Stimulated activated CD4-positive, alpha-beta T cell treated with anti-CD3 and anti-CD28 coated beads, Interleukin-1b, Interleukin-23, amount 100 ng/mL, for 48 hours (primary cell): ENCODE measurements at regions not wholly inside any gene's neighbourhood (a gene's known extent, or its start where the extent isn't known, plus 50 kb on each side); places are given as distances from the start of the nearest gene placed in this dataset.
"Not testable (repeated sequence)": the region's sequence is repeated elsewhere in the genome, so short reads cannot be mapped to it uniquely, and the experiment has no call there.

Experiments
- DNase-seq: peaks from one replicate; pipeline ENCODE4 v3.0.0-alpha.2; 2020

DNA sequence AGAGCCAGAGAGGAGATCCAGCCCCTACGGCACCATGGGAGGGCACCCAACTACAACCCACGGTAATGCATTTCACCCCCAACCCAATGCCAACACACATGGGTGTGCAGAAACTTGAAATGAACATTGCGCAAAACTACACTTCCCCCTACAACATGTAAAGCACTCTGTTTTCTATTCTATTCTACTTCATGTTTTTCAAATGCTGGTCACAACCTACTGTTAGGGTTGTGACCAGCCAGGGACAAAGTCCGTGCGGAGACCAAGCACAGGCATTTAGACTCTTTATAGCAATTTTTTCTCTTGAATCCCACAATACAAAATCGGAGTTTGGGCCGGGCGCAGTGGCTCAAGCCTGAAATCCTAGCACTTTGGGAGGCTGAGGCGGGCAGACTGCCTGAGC lies 90.6 kb downstream of the MRPL14 start:
- no peak for DNase-seq

GRCh38 chr6:44036196-44036595 lies 91.1 kb downstream of the MRPL14 start:
- no peak for DNase-seq

DNA sequence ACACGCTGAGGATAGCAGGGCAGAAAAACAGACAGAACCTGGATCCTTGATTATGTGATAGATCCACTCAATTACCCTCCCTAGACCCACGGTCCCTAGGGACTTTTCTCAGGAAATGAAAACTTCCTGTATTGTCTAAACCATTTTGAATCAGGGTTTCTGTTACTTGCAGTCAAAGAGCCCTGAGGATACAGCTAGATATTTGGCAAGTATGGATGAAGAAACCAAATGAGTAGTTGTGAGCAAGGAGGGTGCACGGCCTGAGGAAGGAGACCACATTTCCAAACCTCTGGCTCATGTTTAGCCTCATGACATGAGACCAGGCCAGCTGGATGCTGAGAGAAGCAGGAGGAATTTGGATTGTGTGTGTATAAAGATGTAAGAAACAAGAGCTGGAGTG lies 91.6 kb downstream of the MRPL14 start:
- DNase-seq, result no peak

GRCh38 chr6:44034931-44035345 lies 92.3 kb downstream of the MRPL14 start:
- no peak for DNase-seq

DNA sequence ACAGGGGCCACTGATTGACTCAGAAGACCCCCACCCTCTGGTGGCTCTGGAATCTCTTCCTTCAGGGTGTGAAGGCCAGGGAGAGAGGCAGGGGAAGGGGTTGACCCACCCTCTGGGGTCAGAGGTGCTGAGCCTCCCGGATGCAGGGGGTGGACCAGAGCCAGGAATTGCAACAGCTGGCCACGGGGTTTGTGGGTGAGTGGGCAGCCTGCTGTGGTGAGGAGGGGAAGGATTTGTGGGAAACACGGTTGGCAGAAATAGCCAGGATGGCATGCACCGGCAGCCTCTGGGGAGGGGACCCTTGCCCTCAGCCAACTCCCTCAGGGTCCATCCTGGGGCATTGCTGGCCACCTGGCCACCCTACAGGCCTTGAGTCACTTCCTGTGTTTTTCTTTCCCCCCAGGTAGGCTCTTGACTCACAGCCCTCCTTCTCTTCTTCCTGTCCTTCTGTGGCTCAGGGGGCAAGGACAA lies 92.8 kb downstream of the MRPL14 start:
- no peak for DNase-seq

GRCh38 chr6:44030812-44031454 lies 96.3 kb downstream of the MRPL14 start:
- no peak for DNase-seq

DNA sequence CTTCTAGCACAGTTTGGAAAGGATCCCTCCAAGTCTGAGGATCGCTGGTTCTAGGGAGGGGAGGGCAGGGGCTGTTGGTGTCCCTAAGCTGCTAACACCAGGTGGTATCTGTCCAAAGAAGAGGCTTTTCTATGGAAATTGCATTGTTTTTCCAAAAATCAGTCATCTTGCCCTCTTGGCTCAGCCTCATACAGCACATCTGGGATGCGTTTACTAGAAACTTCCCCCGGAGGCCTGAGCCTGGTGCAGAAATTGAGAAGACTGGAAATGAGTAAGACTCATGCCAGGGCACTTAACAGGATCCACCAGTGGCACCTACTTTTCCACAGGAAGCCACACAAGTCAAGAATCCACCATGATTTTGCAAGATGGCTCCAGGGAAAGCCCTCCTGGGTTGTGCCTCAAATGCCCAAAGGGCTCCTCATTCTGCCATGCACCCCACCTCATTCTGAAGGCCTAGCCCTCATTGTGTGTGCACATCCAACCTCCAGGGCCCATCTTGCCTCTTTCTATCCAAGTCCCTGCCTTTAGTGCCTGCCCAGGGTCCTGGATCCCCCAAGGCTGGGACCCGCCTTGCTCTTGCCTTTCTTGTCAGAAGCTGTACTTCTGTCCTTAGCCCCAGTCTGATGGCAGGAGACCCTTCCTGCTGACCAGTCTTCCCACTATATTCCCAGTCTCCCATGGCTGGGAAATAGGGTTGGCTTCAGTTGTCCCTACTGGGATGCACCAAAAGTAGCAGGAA lies 97.6 kb downstream of the MRPL14 start:
- DNase-seq, result no peak

DNA sequence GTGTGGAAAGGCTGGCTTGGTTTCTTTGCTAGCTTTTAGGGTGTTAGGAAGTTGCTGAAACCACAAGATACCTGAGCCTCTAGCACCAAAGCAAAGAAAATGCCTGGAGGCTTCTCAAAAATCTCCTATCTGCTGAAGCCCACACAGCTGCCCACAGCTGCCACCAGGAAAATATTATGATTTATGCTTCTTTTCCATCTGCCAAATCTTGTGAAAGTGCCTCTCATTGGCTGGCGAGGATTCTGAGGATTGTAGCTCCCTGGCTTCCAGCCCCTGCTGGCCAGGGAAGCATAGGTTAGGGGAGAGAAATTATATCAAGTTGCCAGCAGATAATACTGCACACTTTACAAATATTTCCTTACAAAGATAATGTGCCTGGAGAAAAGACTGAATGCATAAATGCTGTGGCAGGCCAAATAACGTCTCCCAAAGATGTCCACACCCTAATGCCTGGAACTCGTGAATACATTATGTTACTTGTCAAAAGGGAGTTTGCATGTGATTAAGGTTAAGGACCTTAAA lies 98.4 kb downstream of the MRPL14 start:
- DNase-seq, result no peak

DNA sequence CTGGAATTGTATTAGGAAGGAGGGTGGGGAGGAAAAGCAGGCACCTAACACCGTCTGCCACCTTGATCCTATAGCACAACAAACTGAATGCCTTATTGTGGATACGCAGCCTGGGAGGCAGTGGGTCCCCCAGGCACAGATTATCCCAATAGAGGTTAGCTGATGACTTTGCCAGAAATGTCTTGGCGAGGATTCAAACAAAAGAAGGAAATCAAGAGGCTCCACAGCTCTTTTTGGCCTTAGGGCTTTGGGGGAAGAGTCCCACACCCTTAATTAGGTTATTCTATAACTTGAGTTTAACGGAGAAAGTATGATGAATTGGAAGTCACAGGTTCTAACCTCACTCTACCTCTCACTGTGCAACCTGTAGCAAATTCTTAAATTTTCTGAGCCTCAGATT lies 102.0 kb downstream of the MRPL14 start:
- no peak for DNase-seq

GRCh38 chr6:44024574-44025219 lies 102.6 kb downstream of the MRPL14 start:
- DNase-seq, result no peak

DNA sequence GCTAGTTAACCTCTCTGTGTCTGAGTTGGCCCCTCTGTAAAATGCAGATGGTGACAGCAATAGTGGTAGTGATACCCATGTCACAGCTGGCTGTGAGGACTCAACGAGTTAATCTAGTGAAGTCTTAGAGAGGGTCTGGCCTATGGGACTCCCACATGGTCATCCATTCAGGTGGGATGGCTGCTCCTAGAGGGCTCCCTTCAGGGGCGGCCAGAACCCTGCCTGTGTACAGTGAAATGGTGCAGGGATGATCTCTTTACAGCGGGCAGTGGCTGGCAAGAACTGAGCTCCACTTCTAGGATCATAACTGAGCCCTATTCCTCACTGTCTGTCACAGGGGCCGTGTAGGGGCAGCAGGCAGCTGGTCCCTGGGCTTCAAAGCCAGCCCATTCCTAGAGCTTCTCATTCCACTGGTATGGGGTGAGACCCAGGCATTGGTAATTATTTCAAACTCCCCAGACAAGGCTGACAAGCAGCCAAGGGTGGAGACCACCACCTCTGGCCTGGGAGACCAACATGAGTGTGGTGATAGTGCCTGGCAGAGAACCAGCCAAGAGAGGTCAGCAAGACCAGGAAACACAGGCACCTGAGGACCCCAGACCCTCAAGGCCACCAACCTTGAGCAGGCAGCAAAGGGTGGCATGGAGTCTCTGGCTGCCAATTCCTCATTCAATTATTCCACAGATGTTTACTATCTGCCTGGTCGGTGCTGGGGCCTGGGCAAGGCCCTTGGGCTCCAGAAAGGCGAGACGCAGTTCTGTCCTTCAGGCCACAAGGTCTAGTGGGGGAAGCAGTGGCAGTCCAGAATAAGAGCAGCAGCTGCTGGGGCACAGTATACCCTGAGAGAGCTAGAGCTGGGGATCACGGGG lies 103.4 kb downstream of the MRPL14 start:
- DNase-seq, result no peak

DNA sequence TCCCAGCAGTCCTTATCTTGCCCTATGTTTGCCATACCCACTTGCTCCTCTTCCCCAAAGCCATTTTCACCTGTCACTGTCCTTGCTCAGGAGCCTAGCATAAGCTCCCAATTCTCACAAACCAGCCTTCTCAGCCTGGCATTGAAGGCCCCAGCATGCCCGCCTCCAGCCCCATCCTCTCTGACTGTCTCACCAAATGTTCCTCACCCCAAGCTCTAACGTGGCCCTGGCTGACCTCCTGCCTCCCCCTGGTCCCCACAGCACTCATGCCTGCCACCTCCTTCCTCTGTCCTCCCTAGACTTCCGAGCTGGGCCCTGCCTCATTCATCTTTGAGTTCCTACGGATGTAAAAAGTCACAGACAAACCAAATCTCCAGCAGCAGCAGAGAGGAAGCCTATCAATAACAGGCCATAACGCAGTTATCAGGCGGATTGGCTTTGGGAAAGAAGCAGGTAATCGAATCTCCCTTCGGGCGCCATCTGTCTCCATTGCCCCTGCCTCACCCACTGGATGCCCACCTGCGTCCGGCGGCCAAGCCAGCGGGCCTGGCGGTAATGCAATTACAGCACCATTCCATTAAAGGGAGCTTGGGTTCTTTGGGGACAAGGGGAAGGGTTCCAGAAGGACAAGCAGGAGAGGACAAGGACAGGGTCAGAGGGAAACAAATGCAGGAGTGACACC lies 104.4 kb downstream of the MRPL14 start:
- no peak for DNase-seq

- no peak for DNase-seq
Observed at GRCh38 chr6:44022296-44022661, 105.0 kb downstream of the MRPL14 start.

- no peak for DNase-seq
Observed at GRCh38 chr6:44021589-44022295, 105.5 kb downstream of the MRPL14 start.

- DNase-seq, result no peak
Observed at GRCh38 chr6:44020664-44021425, 106.4 kb downstream of the MRPL14 start.

DNA sequence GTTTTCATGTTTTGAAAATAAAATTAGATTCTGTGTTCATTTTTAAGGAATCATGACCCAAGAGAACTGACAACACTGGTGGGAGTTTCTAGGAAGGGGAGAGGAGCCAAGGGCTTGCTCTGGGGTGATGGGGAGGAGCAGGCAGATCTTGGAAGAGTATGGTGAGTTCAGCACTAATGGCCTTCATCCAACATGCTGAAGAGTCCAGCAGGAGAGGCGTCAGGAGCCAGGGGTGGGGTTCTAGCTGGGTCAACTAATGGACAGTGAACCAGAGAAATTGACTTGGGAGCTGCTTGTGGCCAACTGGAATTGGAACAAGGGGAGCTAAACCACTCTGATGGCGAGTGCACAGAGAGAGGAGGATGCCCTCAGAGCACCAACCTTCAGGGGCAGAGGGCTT lies 107.1 kb downstream of the MRPL14 start:
- no peak for DNase-seq

GRCh38 chr6:44017307-44017706 lies 109.9 kb downstream of the MRPL14 start:
- not testable (repeated sequence) for DNase-seq

- DNase-seq, result no peak
Observed at GRCh38 chr6:44016131-44016870, 111.0 kb downstream of the MRPL14 start.

- DNase-seq, result no peak
Observed at GRCh38 chr6:44012078-44012493, 115.2 kb downstream of the MRPL14 start.

GRCh38 chr6:44011350-44011920 lies 115.8 kb downstream of the MRPL14 start:
- no peak for DNase-seq
